GM10266 (cell line): ENCODE measurements at regions not wholly inside any gene's neighbourhood (a gene's known extent, or its start where the extent isn't known, plus 50 kb on each side); places are given as distances from the start of the nearest gene placed in this dataset.

ENCODE experiments used
- DNase-seq: peaks from one replicate; pipeline ENCODE4 v3.0.0; 2012; ENCODE audit errors: extremely low spot score
- TF ChIP-seq, protein P1 (sequence below): IDR thresholded peaks from 2 replicates; pipeline ENCODE4 v1.5.1; 2012; ENCODE audit warnings: mild to moderate bottlenecking, low read depth; ENCODE audit not compliant: control insufficient read depth, insufficient read depth; ENCODE audit errors: missing control alignments

DNA sequence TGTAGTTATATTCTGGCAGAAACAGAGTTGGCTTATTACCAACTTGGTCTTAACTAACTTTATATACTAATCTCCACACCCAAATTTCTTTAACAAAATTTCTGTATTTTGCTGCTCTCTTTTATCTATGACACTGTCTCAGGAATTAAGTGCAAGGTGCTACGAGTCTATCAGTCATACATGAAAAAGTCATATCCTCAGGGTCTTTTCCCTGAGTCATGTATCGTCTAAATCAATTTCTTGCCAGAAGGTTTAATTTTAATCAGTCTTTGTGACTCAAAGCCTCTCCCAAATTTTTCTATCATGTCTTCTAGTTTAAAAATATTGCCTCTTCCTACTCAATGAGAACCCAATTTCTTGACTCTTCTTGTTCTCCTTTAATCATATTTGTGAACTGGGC, 1803.6 kb upstream of the PCDH7 start:
- DNase-seq, result no peak
- TF ChIP-seq, protein P1, sequence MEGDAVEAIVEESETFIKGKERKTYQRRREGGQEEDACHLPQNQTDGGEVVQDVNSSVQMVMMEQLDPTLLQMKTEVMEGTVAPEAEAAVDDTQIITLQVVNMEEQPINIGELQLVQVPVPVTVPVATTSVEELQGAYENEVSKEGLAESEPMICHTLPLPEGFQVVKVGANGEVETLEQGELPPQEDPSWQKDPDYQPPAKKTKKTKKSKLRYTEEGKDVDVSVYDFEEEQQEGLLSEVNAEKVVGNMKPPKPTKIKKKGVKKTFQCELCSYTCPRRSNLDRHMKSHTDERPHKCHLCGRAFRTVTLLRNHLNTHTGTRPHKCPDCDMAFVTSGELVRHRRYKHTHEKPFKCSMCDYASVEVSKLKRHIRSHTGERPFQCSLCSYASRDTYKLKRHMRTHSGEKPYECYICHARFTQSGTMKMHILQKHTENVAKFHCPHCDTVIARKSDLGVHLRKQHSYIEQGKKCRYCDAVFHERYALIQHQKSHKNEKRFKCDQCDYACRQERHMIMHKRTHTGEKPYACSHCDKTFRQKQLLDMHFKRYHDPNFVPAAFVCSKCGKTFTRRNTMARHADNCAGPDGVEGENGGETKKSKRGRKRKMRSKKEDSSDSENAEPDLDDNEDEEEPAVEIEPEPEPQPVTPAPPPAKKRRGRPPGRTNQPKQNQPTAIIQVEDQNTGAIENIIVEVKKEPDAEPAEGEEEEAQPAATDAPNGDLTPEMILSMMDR, result no peak

- TF ChIP-seq, protein P1, result no peak
- DNase-seq, result no peak
Measured at GRCh38 chr4:28918871-28919270, 1801.3 kb upstream of the PCDH7 start.

DNA sequence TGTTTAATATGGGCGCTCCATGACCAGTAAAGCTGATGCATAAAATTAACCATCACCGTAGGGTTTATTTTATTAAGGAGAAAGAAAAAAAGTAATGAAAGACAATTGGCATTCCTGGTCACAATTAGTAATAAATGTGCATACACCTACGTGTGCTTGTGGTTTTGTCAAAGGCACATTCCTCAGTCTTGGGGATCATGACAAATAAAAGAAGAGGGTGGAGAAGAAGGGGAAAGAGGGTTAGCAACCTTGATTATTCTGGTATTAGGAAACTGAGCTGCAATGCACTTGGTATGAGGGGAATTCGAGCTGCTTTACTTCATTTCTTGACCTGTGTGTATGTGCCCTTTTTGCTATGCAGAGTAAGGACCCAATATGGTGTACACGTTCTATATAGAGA, 1798.3 kb upstream of the PCDH7 start:
- no peak for DNase-seq
- TF ChIP-seq, protein P1, result no peak

DNA sequence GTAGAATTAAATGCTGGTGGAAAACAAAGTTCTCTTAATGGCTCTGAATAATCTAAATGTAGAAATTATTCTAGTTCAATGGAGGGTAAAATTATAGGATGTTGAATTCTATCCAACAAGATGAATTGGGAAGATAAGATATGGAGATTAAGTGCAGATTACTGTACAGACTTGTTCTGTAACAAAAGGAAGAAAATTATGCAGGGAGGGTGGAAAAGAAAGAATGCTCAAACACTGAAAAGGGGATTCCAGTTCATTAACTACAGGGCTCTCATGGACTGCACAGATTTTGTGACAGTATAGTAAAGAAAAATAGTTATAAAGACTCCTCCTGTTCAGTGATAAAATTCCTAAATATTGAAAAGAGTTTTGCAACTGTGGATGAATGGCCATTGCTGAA, 1794.0 kb upstream of the PCDH7 start:
- DNase-seq, result no peak
- TF ChIP-seq, protein P1, result no peak

- DNase-seq, result no peak
- TF ChIP-seq, protein P1, result no peak
Measured at GRCh38 chr4:28942631-28943030, 1777.5 kb upstream of the PCDH7 start.

DNA sequence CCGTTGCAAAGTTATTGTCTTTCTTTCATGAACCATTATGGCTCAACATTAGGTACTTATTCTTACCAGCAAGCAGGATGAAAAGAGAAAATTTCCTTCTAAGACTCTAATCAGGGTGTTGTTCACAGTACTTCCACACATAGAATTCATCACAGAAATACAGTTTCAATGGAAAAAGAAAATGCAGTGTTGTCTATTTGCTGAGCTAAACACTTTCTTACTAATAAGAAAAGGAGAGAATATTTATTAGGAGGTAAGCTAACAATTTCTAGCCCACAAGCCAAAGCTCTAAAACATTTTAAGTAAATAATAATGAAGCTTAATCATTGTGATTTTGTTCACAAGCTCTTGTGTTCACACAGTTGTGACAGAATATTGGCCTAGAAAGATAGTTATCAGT, 1772.8 kb upstream of the PCDH7 start:
- TF ChIP-seq, protein P1, result no peak
- no peak for DNase-seq

DNA sequence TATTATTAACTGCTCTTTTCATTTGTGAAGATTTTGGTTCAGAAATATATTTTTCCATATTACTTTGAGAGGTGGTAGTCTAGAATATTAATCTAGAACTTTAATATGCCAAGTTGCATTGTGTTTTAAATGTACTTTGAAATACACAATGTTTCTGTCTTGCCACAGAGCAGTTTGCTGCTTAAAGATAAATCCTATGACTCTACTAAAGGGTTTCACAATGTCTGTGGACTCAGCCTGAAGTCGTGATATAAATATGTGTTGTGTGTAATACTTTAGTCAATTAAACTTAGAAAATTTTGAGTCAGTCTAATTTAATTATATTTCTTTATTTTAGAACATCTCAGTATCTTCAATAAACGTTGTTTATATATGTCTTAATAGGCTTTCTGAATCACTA, 1771.7 kb upstream of the PCDH7 start:
- TF ChIP-seq, protein P1, result no peak
- DNase-seq, result no peak
